ENCODE measurements at regions not wholly inside any gene's neighbourhood (a gene's known extent, or its start where the extent isn't known, plus 50 kb on each side); places are given as distances from the start of the nearest gene placed in this dataset.

DNA sequence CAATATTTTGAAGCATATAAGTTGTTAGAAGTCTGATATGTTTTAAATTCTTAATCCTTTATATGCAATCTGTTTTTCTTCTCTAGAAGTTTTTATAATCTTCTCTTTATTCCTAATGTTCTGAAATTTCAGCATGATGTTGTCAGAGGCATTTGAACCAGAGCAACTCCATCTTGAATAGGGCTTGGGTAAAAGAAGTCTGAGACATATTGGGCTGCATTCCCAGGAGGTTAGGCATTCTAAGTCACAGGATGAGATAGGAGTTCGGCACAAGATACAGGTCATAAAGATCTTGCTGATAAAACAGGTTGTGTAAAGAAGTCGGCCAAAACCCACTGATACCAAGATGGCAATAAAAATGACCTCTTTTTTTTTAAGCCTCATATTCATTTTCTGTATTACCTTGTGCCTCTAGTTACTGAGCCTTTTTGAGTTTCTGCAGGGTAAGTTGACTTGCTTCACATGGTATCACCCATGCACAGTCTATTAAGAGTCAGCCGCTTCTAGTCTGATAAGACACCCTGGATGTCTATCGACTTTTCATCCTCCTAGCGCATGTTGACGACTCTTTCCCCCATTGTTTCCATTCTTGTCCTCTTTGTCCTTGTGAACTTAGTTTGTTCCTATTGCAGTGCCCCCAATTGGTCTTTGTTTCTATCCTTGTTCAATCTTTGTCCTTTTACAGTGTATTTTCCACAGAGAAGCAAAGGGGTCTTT, 80.8 kb upstream of the RNU6-1 start:
- TF ChIP-seq, protein P1, sequence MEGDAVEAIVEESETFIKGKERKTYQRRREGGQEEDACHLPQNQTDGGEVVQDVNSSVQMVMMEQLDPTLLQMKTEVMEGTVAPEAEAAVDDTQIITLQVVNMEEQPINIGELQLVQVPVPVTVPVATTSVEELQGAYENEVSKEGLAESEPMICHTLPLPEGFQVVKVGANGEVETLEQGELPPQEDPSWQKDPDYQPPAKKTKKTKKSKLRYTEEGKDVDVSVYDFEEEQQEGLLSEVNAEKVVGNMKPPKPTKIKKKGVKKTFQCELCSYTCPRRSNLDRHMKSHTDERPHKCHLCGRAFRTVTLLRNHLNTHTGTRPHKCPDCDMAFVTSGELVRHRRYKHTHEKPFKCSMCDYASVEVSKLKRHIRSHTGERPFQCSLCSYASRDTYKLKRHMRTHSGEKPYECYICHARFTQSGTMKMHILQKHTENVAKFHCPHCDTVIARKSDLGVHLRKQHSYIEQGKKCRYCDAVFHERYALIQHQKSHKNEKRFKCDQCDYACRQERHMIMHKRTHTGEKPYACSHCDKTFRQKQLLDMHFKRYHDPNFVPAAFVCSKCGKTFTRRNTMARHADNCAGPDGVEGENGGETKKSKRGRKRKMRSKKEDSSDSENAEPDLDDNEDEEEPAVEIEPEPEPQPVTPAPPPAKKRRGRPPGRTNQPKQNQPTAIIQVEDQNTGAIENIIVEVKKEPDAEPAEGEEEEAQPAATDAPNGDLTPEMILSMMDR (conservative IDR thresholded peaks at IDR 0.05; ENCODE audit: low read depth in 2 of 2) = no peak
- TF ChIP-seq EZH2 (IDR thresholded peaks at IDR 0.05; ENCODE audit: low read depth, unreplicated experiment) (no peak), POLR2AphosphoS5 (IDR thresholded peaks at IDR 0.05; ENCODE audit: low read depth) (no peak)
